ENCODE measurements at regions not wholly inside any gene's neighbourhood (a gene's known extent, or its start where the extent isn't known, plus 50 kb on each side); places are given as distances from the start of the nearest gene placed in this dataset.
A peak's percentile ranks its signal among the peaks of the same experiment; 100 is the strongest.

DNA sequence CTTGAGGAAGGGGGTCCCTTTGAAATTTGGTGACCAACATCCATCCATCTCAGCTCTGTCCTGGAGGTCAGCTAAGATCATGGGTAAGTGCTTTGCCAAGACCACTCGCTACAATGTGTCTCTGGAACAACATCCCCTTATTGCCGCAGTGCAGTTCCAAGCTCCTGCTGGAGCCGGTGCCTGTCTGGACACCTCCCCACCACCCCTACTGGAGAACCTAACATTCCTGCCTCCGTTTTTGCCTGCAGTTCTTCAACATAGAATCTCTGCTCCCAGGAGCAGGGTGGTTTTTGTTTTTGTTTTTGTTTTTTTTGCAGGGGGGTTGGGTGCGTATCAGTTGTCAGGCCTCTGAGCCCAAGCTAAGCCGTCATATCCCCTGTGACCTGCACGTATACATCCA lies 51.2 kb upstream of the FXYD4 start:
- DNase-seq (ENCODE audit: low read depth in 1 of 2, low spot score in 1 of 2) = no peak
- in situ Hi-C loops (cut with HindIII; ENCODE audit: low pct_unique_long_range_greater_than_20kb, low sequenced_read_pairs) = no loop called here
- no peak for TF ChIP-seq JUND (IDR thresholded peaks at IDR 0.05; ENCODE audit: low read depth)

DNA sequence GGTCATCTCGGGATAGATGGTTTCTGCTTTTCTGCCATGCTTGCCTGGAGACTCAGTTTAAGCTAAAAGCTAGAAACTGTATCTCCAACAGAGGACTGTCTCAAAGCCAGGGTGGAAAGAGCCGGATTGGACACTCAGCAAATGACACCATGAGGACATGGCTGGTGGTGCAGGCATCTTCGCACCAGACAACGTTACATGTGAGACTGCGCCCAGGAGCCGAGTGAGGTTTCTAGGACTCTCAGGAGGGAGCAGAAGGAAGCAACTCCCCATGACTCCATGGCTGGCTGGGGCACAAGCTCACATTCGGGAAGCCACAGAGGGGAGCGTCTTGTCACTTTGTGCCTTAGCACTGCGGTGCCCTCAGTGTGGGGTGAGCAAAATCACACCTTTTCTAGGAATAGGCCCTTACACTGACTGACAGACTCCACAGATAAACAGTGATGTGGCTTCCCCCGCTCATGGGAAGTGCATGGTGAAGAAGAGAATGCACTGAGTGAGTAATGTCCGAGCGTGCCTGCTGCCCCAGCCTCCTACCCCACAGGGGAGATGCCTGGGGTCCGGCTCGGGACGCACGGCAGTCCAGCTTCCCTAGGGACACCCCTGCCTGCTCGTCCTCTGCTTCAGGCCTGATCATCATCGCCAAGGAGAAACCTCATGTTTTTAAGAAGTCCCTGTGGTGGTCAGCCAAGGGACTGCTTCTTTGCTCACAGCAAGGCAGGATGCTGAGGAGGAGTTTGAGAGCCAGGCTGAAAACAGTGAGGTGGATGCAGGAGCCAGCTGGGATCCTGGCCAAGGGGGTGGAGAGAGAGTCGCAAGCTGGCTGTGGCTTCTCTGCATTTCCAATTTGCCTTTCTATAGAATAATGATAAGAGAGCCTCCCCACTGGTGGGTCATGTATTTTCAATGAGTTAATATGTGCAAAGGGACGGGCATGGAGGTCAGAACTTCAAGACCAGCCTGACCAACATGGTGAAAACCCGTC lies 52.2 kb upstream of the FXYD4 start:
- TF ChIP-seq JUND (IDR thresholded peaks at IDR 0.05; ENCODE audit: low read depth) = no peak
- peak in 1 of 2 experiments; percentile 30 for DNase-seq (ENCODE audit: low read depth in 1 of 2, low spot score in 1 of 2)
- in situ Hi-C loops (cut with HindIII; ENCODE audit: low pct_unique_long_range_greater_than_20kb, low sequenced_read_pairs) = no loop called here

DNA sequence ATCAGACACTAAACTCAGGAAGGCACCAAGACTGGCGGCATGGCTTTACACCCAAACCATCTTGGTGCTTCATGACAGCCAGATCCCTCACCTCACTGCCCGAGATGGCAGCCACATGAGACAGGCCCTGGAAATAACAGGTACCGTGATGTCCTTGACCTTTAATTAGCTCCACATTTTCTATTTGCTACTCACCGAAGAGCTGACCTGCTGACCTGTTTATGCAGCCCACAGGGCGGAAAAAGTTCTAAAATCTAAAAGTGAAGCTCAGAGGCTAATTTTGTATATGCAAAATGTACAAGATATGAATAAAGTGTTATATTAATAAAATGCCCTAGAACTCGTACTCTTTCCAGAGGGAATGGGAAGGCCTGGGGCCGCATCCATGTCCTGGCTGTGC lies 51.6 kb upstream of the RASGEF1A start:
- in situ Hi-C loops (cut with HindIII; ENCODE audit: low pct_unique_long_range_greater_than_20kb, low sequenced_read_pairs) = no loop called here

DNA sequence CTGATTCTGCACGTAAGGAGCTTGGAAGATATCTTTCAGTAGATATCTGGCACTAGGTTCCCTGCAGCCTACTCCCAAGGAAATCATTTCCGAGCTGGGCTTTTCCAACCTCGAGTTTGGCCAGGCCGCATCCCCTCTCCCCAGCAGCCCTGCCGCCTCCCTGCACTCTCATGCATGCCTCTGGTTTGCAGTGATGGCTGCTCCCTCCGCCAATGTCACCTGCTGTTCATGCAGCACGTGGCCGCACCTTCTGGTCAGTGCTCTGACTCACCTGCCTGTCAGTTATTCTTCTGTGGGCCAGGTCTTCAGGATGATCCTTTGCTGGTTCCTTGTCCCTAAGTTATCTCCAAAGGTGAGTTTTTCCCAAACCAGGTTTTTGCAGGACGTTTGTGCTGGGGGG lies 50.6 kb upstream of the RASGEF1A start:
- no peak for TF ChIP-seq JUND (IDR thresholded peaks at IDR 0.05; ENCODE audit: low read depth)
- DNase-seq (ENCODE audit: low read depth in 1 of 2, low spot score in 1 of 2) = no peak
- in situ Hi-C loops (cut with HindIII; ENCODE audit: low pct_unique_long_range_greater_than_20kb, low sequenced_read_pairs) = no loop called here

More for the DNA sequence above, 51.6 kb upstream of the RASGEF1A start:
- no peak for DNase-seq (ENCODE audit: low read depth in 1 of 2, low spot score in 1 of 2)
- no peak for TF ChIP-seq JUND (IDR thresholded peaks at IDR 0.05; ENCODE audit: low read depth)

DNA sequence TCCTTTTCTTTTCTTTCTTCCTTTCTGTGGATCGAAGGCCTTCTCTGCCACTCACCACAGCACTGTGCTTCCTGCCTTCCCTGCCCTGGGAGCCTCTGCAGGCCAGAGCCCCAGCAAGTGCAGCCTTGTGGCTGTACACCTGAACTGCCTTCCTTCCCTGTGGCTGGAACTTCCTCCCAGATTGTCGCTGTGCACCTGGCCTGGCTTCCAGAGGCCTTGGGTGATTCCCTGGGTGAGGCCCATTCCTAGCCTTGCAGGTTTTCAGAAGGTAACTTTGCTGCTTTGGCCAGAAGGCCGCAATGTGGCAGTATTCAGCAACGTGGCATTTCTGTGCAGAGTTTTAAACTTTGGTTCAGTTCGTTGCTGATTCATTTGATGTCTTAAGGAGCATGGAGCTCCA lies 50.1 kb upstream of the RASGEF1A start:
- in situ Hi-C loops (cut with HindIII; ENCODE audit: low pct_unique_long_range_greater_than_20kb, low sequenced_read_pairs) = no loop called here
- no peak for TF ChIP-seq JUND (IDR thresholded peaks at IDR 0.05; ENCODE audit: low read depth)
- DNase-seq (ENCODE audit: low read depth in 1 of 2, low spot score in 1 of 2) = peak; percentile 57 to 75

Measured in T47D (cell line).